GM18867 (cell line): ENCODE measurements at regions not wholly inside any gene's neighbourhood (a gene's known extent, or its start where the extent isn't known, plus 50 kb on each side); places are given as distances from the start of the nearest gene placed in this dataset.

ENCODE experiments used
- ATAC-seq: cut with Tn5 transposase; IDR thresholded peaks from one replicate; pipeline ENCODE4 v1.9.1; 2021; ENCODE audit warnings: mild to moderate bottlenecking, moderate library complexity; ENCODE audit not compliant: unreplicated experiment

GRCh38 chr1:222995236-222995580 lies 147.8 kb downstream of the TLR5 start:
- ATAC-seq, result no peak

- ATAC-seq, result peak; percentile 70
These were observed 147.3 kb downstream of the TLR5 start for GRCh38 chr1:222995620-222996309.

DNA sequence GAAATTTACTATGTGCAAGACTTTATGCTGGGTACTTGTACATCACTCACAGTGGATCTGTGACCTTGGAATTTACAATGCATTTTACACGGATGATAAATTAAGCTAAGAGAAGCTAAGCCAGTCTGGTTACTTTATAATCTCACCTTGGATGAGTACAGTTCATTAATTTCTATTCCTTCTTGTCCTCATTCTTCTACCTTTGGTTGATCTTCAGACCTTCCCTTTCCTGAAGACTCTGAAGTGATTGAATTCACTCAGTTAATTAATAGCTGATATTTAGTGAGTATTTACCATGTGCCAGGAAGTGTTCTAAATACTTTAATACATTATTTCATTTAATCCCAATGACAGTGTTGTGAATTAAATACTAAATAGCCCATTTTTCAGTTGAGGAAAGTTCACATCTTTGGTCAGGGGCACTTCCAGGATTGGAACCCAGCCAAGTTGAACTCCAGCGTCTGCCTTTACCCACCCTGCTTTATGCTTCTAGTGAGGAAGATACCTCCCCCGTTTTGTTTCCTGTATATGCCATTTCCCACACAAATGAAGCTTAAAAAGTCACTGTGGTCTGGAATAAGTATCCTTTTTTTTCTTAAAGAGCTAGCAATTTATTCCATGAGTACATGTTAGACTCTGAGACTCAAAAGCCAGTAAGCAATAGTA lies 146.6 kb downstream of the TLR5 start:
- ATAC-seq, result no peak

DNA sequence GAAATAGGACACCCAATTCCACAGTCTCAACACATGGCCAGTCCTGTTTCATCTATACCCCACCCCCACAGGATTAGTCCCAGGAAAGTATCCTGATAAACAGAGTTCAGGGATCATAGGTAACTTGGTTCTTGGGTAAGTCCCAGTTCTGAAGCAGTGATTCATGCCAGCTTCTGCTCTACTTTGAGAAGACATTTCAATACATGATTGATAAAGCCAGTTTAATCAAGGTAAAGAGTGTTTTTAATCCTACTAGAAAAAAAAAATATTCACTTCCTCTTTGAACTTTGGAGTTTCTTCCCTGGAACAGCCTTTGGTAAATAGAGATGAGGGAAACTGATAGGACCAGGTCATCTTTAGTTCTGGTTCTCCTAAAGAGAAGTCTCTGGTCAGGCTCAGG lies 142.4 kb downstream of the TLR5 start:
- ATAC-seq, result no peak

GRCh38 chr1:223001653-223002634 lies 141.1 kb downstream of the TLR5 start:
- no peak for ATAC-seq

DNA sequence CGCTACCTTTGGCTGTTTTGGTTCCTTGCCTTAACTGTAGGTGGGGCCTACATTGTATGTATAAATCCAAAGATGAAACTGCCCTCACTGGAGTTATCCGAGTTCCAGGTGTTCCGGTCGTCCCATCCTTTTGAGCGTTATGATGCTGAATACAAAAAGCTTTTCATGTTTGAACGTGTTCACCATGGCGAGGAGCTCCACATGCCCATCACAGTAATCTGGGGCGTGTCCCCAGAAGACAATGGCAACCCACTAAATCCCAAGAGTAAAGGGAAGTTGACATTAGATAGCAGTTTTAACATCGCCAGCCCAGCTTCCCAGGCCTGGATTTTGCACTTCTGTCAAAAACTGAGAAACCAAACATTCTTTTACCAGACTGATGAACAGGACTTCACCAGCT lies 139.5 kb downstream of the TLR5 start:
- no peak for ATAC-seq

GRCh38 chr1:223006371-223006770 lies 136.7 kb downstream of the TLR5 start:
- no peak for ATAC-seq

- ATAC-seq, result no peak
These were observed 136.0 kb downstream of the TLR5 start for GRCh38 chr1:223006917-223007648.

DNA sequence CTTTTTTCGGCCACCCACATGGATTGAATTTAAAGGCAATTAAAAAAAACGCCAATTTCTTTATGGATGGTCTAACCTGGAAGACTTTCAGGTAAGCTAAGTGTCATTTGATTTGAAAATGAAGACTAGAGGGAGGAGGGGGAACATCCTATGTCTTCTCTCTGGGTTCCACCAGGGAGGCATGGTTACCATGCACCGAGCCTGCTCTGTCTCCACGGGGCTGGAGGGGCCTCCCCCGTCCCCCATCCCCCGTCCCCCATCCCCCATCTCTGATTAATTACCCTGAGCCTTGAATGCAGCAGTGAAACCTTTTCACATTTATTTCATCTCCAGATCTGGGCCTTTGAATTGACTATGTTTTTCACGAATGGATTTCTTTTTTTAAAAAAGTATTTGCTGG lies 135.1 kb downstream of the TLR5 start:
- ATAC-seq, result no peak

DNA sequence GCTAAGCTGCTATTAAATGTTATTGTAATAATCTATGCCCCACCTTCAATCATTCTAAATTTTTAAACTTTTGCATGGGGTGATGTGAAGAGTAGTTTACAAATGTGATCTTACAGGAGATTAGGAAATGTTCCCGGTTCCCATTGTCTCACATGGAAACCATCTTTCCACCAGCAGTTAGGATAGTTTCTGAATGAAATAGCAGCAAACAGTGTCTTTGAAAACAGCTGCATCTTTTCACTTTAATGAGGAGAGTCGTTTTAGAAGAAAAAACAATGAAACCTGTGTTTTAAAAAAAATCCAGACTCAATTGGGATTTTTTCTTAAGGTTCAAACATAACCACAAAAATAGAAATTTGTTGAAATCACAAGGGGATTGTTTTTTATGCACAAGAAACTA lies 134.2 kb downstream of the TLR5 start:
- ATAC-seq, result no peak

- ATAC-seq, result no peak
These were observed 133.6 kb downstream of the TLR5 start for GRCh38 chr1:223009406-223009805.

GRCh38 chr1:223010582-223011504 lies 132.2 kb downstream of the TLR5 start:
- no peak for ATAC-seq

DNA sequence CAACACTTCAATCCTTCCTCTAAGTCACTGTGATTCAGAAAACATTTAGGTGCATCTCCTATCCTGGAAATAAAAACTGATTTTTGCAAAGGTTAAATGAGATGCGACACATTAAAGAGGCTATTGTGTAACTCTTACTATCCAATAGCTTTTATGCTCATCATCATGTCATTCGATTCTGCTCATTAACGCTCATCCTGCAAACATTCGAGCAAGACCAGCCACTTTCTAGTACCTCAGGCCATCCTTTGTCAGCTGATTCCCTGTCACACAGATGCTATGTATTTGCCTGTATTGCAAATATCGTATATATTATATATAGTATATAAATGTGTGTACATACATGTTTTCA lies 131.6 kb downstream of the TLR5 start:
- no peak for ATAC-seq

DNA sequence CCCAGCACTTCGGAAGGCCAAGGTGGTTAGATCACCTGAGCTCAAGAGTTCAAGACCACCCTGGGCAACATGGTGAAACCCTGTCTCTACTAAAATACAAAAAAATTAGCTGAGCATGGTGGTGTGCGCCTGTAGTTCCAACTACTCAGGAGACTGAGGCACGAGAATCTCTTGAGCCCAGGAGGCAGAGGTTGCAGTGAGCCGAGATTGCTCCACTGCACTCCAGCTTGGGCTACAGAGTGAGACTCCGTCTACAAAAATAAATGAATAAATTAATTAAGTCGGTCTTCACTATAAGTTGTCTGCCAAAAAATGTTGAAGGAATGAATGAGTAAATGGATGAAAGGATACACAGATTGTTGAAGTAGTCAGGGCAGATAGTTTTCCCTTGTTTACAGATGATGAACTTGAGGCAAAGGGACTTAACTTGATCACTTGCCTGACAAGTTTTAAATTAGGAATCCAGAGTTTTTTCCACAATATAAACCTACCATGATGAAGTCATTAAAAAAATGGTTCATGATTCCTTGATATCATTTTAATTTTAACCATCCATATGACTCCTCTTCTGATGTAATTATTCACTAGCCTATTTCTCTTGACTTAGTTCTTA lies 130.8 kb downstream of the TLR5 start:
- no peak for ATAC-seq

- no peak for ATAC-seq
These were observed 130.1 kb downstream of the TLR5 start for GRCh38 chr1:223012938-223013337.

DNA sequence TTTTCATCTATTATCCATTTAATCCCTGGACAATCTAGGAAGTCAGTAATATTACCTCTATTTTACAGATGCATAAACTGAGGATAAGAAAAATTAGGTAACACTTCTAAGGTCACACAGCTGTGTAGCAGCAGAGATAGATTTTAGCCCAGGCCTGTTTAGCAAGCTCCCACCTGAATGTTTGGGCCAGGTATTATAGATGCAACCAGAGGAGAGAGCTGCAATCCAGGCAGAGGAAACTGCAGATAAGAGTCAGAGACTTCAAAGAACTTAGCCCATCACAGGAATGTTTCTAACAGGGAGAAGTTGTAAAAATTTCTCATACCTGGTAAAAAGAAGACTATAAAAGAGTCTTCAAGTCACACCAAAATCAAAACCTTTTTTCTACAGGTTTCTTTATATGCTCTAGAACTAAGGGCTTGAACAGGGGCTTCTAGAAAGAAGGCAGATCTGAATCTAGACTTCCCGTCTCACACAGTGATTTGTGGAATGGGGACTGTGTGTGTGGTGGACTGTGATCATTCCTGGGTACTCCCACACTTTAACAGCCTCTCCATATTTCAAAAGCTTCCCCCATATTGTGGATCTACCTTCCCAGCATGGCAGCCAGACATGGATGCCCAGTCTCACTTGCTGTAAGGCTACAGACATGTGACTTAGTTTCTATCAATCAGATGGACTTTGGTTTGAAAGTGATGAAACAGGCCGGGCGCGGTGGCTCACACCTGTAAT lies 128.7 kb downstream of the TLR5 start:
- no peak for ATAC-seq

GRCh38 chr1:223016381-223016780 lies 126.7 kb downstream of the TLR5 start:
- no peak for ATAC-seq

DNA sequence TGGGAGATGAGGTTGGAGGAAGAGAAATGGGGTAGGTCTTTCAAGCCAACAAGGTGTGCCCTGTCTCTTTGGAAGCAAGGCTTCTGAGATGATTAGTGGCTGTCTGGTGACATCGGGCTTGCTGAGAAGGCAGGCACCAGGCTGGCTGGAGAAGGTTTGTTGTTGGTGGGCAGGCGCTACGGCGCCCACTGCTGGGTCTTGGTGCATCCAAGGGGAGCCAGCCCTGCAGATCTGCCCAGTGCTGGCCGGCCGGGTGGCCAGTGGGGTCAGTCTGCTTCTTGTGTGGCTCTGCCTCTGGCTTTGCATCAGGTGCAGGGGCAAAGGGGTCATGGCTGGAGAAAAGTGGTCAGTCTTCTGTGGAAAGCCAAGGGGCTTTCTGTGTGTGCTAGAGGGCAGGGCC lies 126.2 kb downstream of the TLR5 start:
- ATAC-seq, result no peak

GRCh38 chr1:223017291-223017690 lies 125.8 kb downstream of the TLR5 start:
- no peak for ATAC-seq
